Uterus (tissue), 3 donors: ENCODE measurements at regions not wholly inside any gene's neighbourhood (a gene's known extent, or its start where the extent isn't known, plus 50 kb on each side); places are given as distances from the start of the nearest gene placed in this dataset.

Experiments used
- DNase-seq, 2 donors: peaks; one replicate each; pipeline ENCODE4 v3.0.0-alpha.2; 2019 to 2020
- H3K27ac ChIP-seq, 2 donors: fragments of 200-600 bp; sonication (generic); 1 replicate in 1 of 2; 2 replicates in 1 of 2; pipeline ENCODE4 v1.5.1; 2016 to 2018
- H3K27me3 ChIP-seq, 2 donors: fragments of 200-600 bp; sonication (generic); one replicate each; pipeline ENCODE4 v1.5.1; 2018 to 2019; ENCODE audit warnings: control low read depth in 1 of 2
- H3K36me3 ChIP-seq, 2 donors: fragments of 200-600 bp; sonication (generic); one replicate each; pipeline ENCODE4 v1.5.1; 2019; ENCODE audit warnings: control low read depth in 1 of 2
- H3K4me1 ChIP-seq, 2 donors: fragments of 200-600 bp; sonication (generic); one replicate each; pipeline ENCODE4 v1.5.1; 2018 to 2019; ENCODE audit warnings: control low read depth in 1 of 2
- H3K4me3 ChIP-seq, 2 donors: fragments of 200-600 bp; sonication (generic); 1 replicate in 1 of 2; 2 replicates in 1 of 2; pipeline ENCODE4 v1.5.1; 2018 to 2019; ENCODE audit warnings: mild to moderate bottlenecking in 1 of 2
- H3K9me3 ChIP-seq, 2 donors: fragments of 200-600 bp; sonication (generic); one replicate each; pipeline ENCODE4 v1.5.1; 2019; ENCODE audit warnings: control low read depth in 1 of 2
- CTCF ChIP-seq, 4 experiments: fragments of 200-600 bp in 2 of 4; fragments of 450-650 bp in 2 of 4; sonication (generic) in 2 of 4; IDR thresholded peaks; one replicate each; pipeline ENCODE4 v1.5.1; 2016 to 2019; ENCODE audit warnings: antibody characterized with exemption in 4 of 4, mild to moderate bottlenecking in 2 of 4, moderate library complexity in 1 of 4
- POLR2A ChIP-seq, 2 donors: fragments of 450-650 bp; IDR thresholded peaks; one replicate each; pipeline ENCODE4 v1.6.1; 2016; ENCODE audit warnings: antibody characterized with exemption in 2 of 2, mild to moderate bottlenecking in 1 of 2, moderate library complexity in 1 of 2
- intact Hi-C: fragments of 100-400 bp; cut with DNase I; formaldehyde crosslinking; loops from one replicate; pipeline ENCODE4 v1.15.1; 2023; ENCODE audit warnings: low total_unique reads
- donor health status: DM: yes; HTN: yes; CAD: no.

GRCh38 chr7:15891151-15891881 lies 204.8 kb upstream of the MEOX2 start:
- H3K9me3 ChIP-seq = no peaks in the 10 kb centered on the region
- H3K27me3 ChIP-seq = no peaks in the 10 kb centered on the region

DNA sequence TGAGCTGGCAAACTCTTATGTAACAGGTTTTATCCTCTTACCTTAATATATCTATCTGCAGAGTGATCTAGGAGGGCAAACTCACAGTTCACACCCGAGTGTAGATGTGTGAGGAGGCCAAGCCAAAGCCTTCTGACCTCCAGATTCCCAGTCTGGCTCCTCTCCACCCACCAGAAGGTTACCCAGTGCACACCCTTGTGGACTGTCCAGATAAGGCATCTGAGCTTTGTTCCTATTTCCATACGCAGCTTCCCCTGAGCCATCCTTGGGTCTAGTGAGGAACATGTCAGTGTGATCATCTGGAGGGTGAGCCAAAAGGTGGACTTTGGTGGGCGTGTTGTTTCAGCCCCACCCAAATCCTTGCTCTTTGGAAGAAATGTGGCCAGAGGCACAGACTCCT lies 203.0 kb upstream of the MEOX2 start:
- intact Hi-C loops = no loop called here
- peak in 1 of 4 experiments; percentile 11 for TF ChIP-seq CTCF (IDR thresholded peaks at IDR 0.05)
- no peak for TF ChIP-seq POLR2A (IDR thresholded peaks at IDR 0.05)

More at GRCh38 chr7:15891151-15891881, 204.8 kb upstream of the MEOX2 start:
- TF ChIP-seq POLR2A (IDR thresholded peaks at IDR 0.05) (no peak), CTCF (IDR thresholded peaks at IDR 0.05) (no peak)
- H3K4me3 ChIP-seq = no peak overlapping the region
- no peak for DNase-seq
- no peak overlapping the region for H3K27ac ChIP-seq
- intact Hi-C loops = no loop called here
- no peaks in the 10 kb centered on the region for H3K4me1 ChIP-seq
- no peaks in the 10 kb centered on the region for H3K36me3 ChIP-seq

DNA sequence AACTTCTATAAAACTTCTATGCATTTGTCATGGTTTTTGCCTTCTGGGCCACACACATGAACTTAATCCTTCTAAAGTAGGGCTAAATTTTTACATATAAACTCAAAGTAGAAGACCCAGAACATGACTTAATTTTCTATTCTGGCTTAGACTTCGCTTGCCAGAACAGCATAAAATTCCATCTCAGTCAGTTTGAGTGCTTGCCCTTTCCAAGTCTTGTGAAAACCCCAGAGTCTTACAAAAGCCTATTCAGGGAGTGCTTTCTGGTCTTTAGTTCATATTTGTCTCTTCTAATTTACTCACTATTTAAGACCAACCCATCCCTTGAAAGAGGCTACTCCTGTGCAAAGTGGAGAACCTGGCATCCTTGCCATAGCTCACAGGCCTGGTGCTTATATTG lies 201.6 kb upstream of the MEOX2 start:
- Histone ChIP-seq H3K4me1 (no peaks in the 10 kb centered on the region), H3K27me3 (no peaks in the 10 kb centered on the region), H3K4me3 (no peak overlapping the region), H3K9me3 (no peaks in the 10 kb centered on the region), H3K27ac (no peak overlapping the region), H3K36me3 (no peaks in the 10 kb centered on the region)
- intact Hi-C loops = no loop called here
- TF ChIP-seq POLR2A (IDR thresholded peaks at IDR 0.05) (no peak), CTCF (IDR thresholded peaks at IDR 0.05) (no peak)
- no peak for DNase-seq

More for the DNA sequence above, 203.0 kb upstream of the MEOX2 start:
- H3K4me1 ChIP-seq = no peaks in the 10 kb centered on the region
- DNase-seq = no peak
- no peaks in the 10 kb centered on the region for H3K9me3 ChIP-seq
- no peak overlapping the region for H3K4me3 ChIP-seq
- no peaks in the 10 kb centered on the region for H3K36me3 ChIP-seq
- H3K27ac ChIP-seq = no peak overlapping the region
- no peaks in the 10 kb centered on the region for H3K27me3 ChIP-seq

DNA sequence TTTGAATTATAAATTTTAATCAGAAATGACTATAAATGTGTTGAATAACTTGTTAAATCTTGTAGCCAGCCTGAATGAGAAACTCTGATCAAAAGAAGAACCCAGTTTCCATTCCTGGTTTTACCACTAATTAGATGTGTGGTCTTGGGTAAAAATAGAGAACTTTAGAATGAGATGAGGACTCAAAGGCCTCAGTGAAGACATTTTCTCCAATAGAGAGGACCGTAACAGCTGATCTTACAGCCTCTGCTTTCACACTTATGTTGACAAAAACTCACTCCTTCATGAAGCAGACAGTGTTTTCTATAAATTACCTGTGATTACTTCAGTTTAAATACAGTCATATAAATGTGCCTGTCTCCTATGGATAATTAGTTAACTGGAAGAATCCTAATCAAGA lies 200.1 kb upstream of the MEOX2 start:
- Histone ChIP-seq H3K9me3 (no peaks in the 10 kb centered on the region), H3K4me3 (no peak overlapping the region), H3K4me1 (no peaks in the 10 kb centered on the region), H3K36me3 (no peaks in the 10 kb centered on the region), H3K27me3 (no peaks in the 10 kb centered on the region), H3K27ac (no peak overlapping the region)
- no peak for DNase-seq
- intact Hi-C loops = no loop called here
- TF ChIP-seq CTCF (IDR thresholded peaks at IDR 0.05) (no peak), POLR2A (IDR thresholded peaks at IDR 0.05) (no peak)

DNA sequence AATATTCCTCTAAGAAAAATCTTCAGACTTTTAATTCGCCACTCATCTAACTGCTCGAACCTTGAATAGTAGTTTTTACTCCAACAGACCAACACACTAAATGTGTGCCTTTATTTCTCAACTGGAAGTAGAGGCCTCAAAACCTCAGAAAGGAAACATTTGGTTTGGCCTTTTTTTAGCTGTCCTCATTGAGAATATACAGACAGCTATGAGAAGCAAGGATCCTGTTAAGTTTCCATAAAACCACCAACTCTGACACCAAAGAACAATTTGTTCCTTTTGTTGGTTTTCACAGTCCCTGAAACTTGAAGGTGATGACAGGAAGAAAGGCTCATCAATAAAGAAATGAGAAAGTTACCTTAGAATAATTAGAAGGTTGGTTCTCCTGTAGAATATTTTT lies 199.2 kb upstream of the MEOX2 start:
- no peak for DNase-seq
- intact Hi-C loops = no loop called here
- no peaks in the 10 kb centered on the region for H3K36me3 ChIP-seq
- no peaks in the 10 kb centered on the region for H3K27me3 ChIP-seq
- no peaks in the 10 kb centered on the region for H3K9me3 ChIP-seq
- H3K4me1 ChIP-seq = no peaks in the 10 kb centered on the region
- H3K4me3 ChIP-seq = no peak overlapping the region
- no peak overlapping the region for H3K27ac ChIP-seq
- TF ChIP-seq CTCF (IDR thresholded peaks at IDR 0.05) = no peak
